ENCODE measurements at regions not wholly inside any gene's neighbourhood (a gene's known extent, or its start where the extent isn't known, plus 50 kb on each side); places are given as distances from the start of the nearest gene placed in this dataset.

- intact Hi-C loops (cut with micrococcal nuclease): no loop called here
- Histone ChIP-seq H3K4me2 (ENCODE audit: insufficient read depth, low read length) (no peak overlapping the region), H3K4me3 (no peak overlapping the region), H3K9ac (ENCODE audit: insufficient read depth in 1 of 2, low read depth in 2 of 2, low read length in 2 of 2) (no peak overlapping the region; a peak in 1 of 4 replicates), H3K9me1 (ENCODE audit: control insufficient read depth, insufficient read depth, low read length) (no peaks in the 10 kb centered on the region), H3K4me1 (replicated peaks in 1 of 2; ENCODE audit: control insufficient read depth in 2 of 2, insufficient read depth in 2 of 2, low read length in 2 of 2) (peaks cover 4 to 6% of the 10 kb centered on the region in 2 experiments; a peak in 3 of 5 replicates), H2AFZ (ENCODE audit: low read depth, low read length) (no peak overlapping the region; the same call in 1 of the 2 replicates), H3K79me2 (ENCODE audit: control insufficient read depth, insufficient read depth, low read length) (no peaks in the 10 kb centered on the region), H3K27me3 (ENCODE audit: control insufficient read depth in 2 of 2, insufficient read depth in 2 of 2, low read length in 2 of 2) (no peaks in the 10 kb centered on the region), H3K27ac (ENCODE audit: extremely low read depth, low read depth, low read length) (no peak overlapping the region), H4K20me1 (replicated peaks; ENCODE audit: control insufficient read depth, insufficient read depth, low read length) (no peaks in the 10 kb centered on the region), H3K9me3 (replicated peaks; ENCODE audit: control insufficient read depth, insufficient read depth, low read depth, low read length) (no peaks in the 10 kb centered on the region), H3K36me3 (ENCODE audit: control insufficient read depth, insufficient read depth, low read length) (no peaks in the 10 kb centered on the region)
- CTCF ChIA-PET (ENCODE audit: low intra/inter-chr PET ratio): no interaction called here
- peak; percentile 23; the same call in 2 of the 3 replicates for ATAC-seq
- 68% methylated on average over 9 of the region's 9 CpGs for WGBS (ENCODE audit: insufficient coverage, low coverage, missing lambda C conversion rate)
- no peak for FAIRE-seq
- POLR2A ChIA-PET: interaction anchor here (1.4 kb wide), 1 partner anchor 10 kb away, joined by 4 read pairs; no protein-coding TSS in a partner anchor
- in situ Hi-C loops (cut with MboI): no loop called here
- peak in 2 of 4 experiments; percentile 37 to 39 for DNase-seq (ENCODE audit: extremely low read depth in 1 of 4, low spot score in 3 of 4)
- BruUV-seq (replicated peaks): no TSS peak
- TF ChIP-seq ZNF740 (CRISPR knock-in tag; IDR thresholded peaks at IDR 0.05): peak; percentile 77
- TF ChIP-seq ZNF740 (tag; IDR thresholded peaks at IDR 0.05): no peak
- no peak for TF ChIP-seq ETS2 (tag; IDR thresholded peaks at IDR 0.05; ENCODE audit: borderline replicate concordance, poor library complexity, severe bottlenecking)
- peak; percentile 62 to 63; a peak in 3 of 4 replicates for TF ChIP-seq RAD21 (CRISPR knock-in tag; conservative IDR thresholded peaks at IDR 0.05 in 1 of 2, IDR thresholded peaks at IDR 0.05 in 1 of 2)
- TF ChIP-seq THRB (CRISPR knock-in tag; conservative IDR thresholded peaks at IDR 0.05): no peak
- TF ChIP-seq ZNF507 (tag; conservative IDR thresholded peaks at IDR 0.05): no peak
- no peak for TF ChIP-seq ZNF76 (CRISPR knock-in tag; IDR thresholded peaks at IDR 0.05; ENCODE audit: borderline replicate concordance)
- no peak for TF ChIP-seq POLR2G (IDR thresholded peaks at IDR 0.05; ENCODE audit: low read depth, low read length)
- no peak for TF ChIP-seq ZNF12 (CRISPR knock-in tag; IDR thresholded peaks at IDR 0.05)
- TF ChIP-seq PHB (CRISPR knock-in tag; IDR thresholded peaks at IDR 0.05): peak; percentile 59; the same call in 1 of the 2 replicates
- TF ChIP-seq CTCF (IDR thresholded peaks at IDR 0.05 in 2 of 3, conservative IDR thresholded peaks at IDR 0.05 in 1 of 3; ENCODE audit: insufficient read depth in 2 of 3, low read depth in 1 of 3, low read length in 3 of 3): peak; percentile 22 to 52 (median 43); a peak in 3 of 6 replicates
- TF ChIP-seq SRSF7 (optimal IDR thresholded peaks at IDR 0.05; ENCODE audit: low read depth, low read length): no peak
These were observed 215.9 kb downstream of the TOMM20 start for GRCh38 chr1:234912548-234913277.

Measured in K562 (cell line).